Embryonic facial prominence (tissue), 1 donor: ENCODE measurements at regions not wholly inside any gene's neighbourhood (a gene's known extent, or its start where the extent isn't known, plus 50 kb on each side); places are given as distances from the start of the nearest gene placed in this dataset.

Experiments
- DNase-seq: peaks from one replicate; pipeline ENCODE4 v3.0.0-alpha.2; 2016; ENCODE audit errors: extremely low spot score

GRCh38 chr2:126793885-126794613 is 104.6 kb upstream of the TEX51 start:
- DNase-seq = no peak

- DNase-seq = no peak
Measured at GRCh38 chr2:126795656-126796055, 103.0 kb upstream of the TEX51 start.

GRCh38 chr2:126796931-126797621 is 101.6 kb upstream of the TEX51 start:
- DNase-seq = no peak

GRCh38 chr2:126797622-126798275 is 100.9 kb upstream of the TEX51 start:
- no peak for DNase-seq

GRCh38 chr2:126798276-126799140 is 100.2 kb upstream of the TEX51 start:
- no peak for DNase-seq

GRCh38 chr2:126799301-126799700 is 99.4 kb upstream of the TEX51 start:
- no peak for DNase-seq

GRCh38 chr2:126801473-126801872 is 97.2 kb upstream of the TEX51 start:
- DNase-seq = no peak

- no peak for DNase-seq
Measured at GRCh38 chr2:126802316-126802715, 96.4 kb upstream of the TEX51 start.

GRCh38 chr2:126802774-126803433 is 95.8 kb upstream of the TEX51 start:
- no peak for DNase-seq

GRCh38 chr2:126803434-126803775 is 95.3 kb upstream of the TEX51 start:
- DNase-seq = no peak

GRCh38 chr2:126804347-126804746 is 94.3 kb upstream of the TEX51 start:
- no peak for DNase-seq

- DNase-seq = no peak
Measured at GRCh38 chr2:126808929-126809328, 89.8 kb upstream of the TEX51 start.

GRCh38 chr2:126809340-126809739 is 89.3 kb upstream of the TEX51 start:
- no peak for DNase-seq

GRCh38 chr2:126810001-126810400 is 88.7 kb upstream of the TEX51 start:
- no peak for DNase-seq

- no peak for DNase-seq
Measured at GRCh38 chr2:126811101-126811500, 87.6 kb upstream of the TEX51 start.

- DNase-seq = no peak
Measured at GRCh38 chr2:126817172-126817571, 81.5 kb upstream of the TEX51 start.

GRCh38 chr2:126822115-126822514 is 76.6 kb upstream of the TEX51 start:
- no peak for DNase-seq

- no peak for DNase-seq
Measured at GRCh38 chr2:126822921-126823320, 75.8 kb upstream of the TEX51 start.

- DNase-seq = no peak
Measured at GRCh38 chr2:126823951-126824350, 74.7 kb upstream of the TEX51 start.

GRCh38 chr2:126824663-126825062 is 74.0 kb upstream of the TEX51 start:
- DNase-seq = no peak

GRCh38 chr2:126825316-126825715 is 73.4 kb upstream of the TEX51 start:
- no peak for DNase-seq

GRCh38 chr2:126826491-126826890 is 72.2 kb upstream of the TEX51 start:
- DNase-seq = no peak
